HG03025 (cell line): ENCODE measurements at regions not wholly inside any gene's neighbourhood (a gene's known extent, or its start where the extent isn't known, plus 50 kb on each side); places are given as distances from the start of the nearest gene placed in this dataset.

ENCODE experiments used
- ATAC-seq: cut with Tn5 transposase; IDR thresholded peaks from one replicate; pipeline ENCODE4 v1.9.1; 2021; ENCODE audit warnings: mild to moderate bottlenecking, moderate library complexity; ENCODE audit not compliant: unreplicated experiment, low FRiP score

DNA sequence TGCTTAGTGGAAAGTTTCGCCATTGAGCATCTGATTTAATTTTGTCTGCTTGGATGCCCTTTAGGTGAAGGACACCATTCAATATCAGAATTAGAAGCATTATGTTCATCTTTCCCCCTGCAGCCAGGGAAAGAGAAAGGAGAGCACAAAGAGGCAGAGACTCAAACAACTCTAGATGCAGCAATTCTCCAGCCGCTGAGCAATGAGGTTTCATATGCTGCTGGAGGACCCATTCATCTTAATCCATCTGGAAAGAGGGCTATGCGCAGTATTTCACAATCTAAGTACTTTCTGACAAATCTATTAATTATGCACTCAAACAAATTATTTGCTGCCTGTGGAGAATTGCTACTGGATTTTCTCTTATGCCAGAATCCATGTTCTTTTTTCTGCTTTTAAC is 527.0 kb upstream of the TUSC1 start:
- ATAC-seq, result no peak

DNA sequence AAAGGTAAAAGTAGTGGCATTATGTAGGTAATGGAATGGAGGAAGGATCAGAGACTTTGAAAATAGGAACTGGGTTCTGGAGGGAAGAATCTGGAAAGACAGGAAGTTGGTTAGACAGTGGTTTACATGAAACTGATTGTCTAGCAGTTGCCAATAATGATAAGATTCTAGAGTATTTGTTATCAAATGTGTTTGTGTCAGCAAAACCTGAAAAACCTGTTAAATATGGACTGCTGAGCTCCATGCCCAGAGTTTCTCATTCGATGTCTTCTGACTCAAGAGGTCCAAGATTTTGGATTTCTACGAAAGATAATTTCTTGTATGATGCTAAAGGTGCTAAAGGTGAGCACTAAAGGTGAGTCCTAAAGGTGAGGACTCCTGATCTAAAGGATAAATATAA is 515.0 kb upstream of the TUSC1 start:
- ATAC-seq, result no peak

DNA sequence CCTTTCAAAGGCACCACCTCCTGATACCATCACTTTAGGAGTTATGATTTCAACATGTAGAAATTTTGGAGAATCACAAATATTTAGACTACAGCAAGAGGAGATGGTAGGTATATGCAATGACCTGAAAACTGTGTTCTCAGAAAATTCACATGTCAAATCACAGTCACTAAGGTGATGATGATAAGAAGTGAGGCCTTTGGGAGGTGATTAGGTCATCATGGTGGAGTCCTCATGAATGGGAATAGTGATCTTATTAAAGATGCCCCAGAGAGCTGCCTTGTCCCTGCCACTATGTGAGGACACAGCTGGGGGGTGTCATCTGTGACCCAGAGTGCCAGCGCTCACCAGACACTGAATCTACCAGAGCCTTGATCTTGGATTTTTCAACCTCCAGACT is 513.5 kb upstream of the TUSC1 start:
- no peak for ATAC-seq

DNA sequence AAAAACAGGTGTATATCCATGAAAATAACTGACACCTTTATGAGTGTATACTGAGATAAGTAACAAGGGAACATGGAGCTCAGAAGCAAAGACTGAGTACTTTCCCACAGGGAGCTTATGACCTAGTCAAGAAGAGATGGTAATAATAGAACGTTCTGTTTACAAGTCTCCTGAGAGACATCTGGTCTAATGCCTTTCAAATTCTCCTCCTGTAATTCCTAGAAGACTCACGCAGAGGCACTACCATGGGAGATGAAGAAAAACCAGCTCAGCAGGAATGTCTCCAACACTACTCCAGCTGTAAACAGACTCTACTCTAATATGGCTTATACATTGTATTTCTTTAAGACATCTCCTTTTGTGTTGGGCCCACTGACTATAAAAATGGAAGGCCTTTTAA is 503.6 kb upstream of the TUSC1 start:
- no peak for ATAC-seq

DNA sequence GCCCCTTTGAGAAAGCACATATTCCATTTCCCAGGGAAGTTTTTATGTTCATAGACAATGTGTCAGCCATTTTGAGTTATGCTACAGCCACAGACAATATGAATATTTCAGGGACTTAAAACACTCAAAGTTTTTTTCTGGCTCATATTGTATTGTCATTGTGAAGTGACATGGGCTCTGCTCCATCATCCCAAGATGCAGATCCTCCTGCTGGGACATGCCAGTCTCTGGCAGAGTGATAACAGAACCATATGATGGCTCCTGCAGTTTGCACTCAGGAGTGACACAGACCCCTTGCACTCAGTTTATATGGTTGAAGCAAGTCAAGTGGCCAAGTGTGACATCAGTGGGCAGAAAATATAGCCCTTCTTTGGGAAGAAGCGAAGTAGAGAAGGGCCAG is 498.4 kb upstream of the TUSC1 start:
- no peak for ATAC-seq

DNA sequence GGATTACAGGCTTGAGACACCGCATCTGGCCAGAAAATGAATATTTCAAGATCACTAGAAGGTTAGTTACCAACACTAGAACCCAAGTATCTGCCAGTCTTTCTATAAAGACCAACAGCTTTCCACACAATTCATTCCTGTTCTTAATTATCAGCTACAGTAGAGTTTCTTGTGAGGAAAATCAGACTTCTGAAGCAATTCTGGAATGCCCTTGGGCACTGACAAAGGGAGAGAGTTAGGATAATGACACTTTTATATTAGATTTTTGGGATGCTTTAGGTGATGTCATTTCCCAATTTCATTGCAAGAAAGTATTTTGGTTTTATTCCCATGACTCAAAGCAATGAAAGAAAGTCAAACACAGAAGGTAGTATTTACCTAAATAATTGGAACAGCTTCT is 497.0 kb upstream of the TUSC1 start:
- no peak for ATAC-seq

DNA sequence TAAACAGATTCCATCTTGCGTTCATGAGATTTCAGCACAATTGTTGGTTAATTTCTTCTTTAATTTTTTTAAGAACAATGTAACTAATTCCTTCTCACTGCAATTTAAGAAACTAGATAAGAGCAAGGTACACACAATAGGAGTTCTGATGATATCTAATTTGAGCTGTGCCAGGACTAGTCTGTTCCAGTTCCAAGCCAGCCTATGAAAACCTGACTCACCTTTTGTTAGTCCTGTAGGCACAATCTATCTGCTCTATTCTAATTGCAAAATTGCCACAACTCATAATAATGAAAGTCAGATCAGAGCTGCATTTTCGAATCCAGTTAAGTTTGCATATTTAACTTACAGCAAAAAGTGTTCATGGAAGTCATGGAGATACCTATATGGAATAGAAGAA is 494.1 kb upstream of the TUSC1 start:
- no peak for ATAC-seq

DNA sequence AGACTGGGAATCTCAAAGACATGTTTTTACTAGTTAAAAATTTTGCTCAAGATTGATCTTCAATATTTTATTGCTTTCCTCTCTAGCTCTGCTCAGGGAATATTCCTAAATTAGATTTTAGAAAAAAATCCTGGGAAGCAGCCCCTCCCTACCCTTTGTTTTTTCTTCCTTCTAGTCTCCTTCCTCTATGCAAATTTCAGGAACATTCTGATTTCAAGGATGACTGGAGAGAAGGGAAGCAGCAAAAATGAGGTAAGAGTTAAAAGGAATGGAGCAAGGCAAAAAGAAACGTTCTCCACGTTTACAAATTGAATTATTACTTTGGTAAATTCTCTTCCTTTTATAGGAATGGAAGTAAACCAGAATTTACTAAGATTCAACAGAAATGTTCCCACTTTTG is 493.4 kb upstream of the TUSC1 start:
- no peak for ATAC-seq

DNA sequence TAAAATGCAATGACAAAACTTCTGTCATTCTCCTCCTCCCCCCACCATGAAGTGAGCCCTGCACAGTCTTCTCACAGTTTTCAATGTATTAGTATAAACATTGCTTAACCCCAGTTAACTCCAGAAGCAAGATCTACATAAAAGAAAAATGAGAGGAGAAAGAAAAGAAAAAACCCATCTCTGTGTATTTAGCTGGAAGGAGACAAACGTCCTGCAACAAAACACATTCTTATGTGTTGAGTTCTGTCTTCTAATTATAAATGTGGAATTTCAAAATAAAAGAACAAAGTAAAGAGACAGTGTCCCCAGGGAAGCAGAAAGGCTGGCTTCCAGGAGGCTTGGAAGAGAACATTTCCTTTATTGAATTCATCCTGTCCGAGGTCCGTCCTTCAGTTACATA is 491.9 kb upstream of the TUSC1 start:
- no peak for ATAC-seq

DNA sequence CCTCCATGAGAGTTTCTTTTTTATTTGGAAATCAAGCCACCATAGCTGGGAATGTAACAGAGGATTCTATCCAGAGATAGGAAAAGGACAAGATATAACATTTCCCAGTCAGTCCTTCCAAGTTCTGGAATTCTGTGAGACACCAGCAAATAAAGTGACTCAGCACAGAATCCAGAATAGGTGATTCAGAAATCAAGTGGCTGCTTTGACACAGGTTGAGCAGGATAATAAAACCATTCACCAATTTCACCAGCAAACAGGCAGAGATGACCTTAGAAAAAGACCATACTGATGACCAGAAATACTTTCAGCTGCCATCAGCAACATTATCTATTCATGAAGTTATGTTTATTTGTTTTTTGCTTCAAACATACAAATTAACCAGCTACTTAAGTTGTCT is 491.5 kb upstream of the TUSC1 start:
- no peak for ATAC-seq

DNA sequence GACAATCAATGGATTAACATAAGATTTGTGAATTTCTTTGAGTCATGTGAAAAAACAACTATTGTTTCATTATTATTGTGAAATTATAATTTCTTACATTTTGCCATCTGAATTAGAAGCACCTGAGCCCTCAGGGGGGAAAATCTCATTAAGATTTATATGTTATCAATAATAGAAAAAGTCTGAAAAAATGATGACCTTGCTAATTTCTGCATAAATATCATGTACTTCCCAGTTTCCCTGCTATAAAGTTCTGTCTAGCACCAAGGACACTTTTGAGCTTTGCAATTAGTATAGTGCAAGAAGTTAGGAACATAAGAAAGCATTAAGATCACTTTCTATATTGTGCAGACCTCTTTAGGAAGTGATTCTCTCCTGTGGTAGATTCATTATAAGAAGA is 488.3 kb upstream of the TUSC1 start:
- no peak for ATAC-seq

DNA sequence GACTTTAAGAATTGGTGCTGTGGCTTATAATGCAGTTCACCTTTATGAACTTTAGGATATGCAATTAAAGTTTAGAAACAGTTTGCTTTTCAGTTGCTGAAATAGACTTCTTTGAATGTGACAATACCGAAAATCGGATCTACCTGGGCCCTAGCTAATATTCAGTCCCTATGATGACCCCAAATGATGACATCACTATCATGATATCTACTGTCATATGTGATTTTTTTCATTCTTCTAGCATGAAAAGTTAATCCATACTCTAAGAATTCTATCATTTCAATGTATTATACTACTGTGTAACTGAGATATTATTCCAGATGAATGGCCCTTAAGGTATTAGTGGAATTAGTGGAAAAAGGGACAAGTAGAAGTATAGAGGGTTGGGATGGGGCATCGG is 487.2 kb upstream of the TUSC1 start:
- ATAC-seq, result no peak

DNA sequence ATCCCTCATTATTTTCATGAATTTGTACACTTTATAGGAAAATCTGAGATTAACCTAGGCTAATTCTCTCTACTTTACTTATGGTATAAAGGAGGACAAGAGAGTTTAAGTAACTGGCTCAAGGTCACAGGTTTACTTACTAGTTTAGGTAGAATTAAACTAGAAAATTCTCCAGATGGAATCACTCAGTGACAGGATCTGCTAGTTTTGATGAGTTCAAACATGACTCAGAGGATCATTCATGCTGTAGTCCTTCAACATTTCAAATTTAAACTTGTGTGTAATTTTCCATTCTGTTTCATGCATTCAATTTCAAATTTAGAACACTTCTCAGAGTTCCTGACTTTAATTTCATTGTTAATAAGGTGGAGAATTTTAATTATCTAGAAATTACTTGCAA is 485.7 kb upstream of the TUSC1 start:
- ATAC-seq, result no peak

DNA sequence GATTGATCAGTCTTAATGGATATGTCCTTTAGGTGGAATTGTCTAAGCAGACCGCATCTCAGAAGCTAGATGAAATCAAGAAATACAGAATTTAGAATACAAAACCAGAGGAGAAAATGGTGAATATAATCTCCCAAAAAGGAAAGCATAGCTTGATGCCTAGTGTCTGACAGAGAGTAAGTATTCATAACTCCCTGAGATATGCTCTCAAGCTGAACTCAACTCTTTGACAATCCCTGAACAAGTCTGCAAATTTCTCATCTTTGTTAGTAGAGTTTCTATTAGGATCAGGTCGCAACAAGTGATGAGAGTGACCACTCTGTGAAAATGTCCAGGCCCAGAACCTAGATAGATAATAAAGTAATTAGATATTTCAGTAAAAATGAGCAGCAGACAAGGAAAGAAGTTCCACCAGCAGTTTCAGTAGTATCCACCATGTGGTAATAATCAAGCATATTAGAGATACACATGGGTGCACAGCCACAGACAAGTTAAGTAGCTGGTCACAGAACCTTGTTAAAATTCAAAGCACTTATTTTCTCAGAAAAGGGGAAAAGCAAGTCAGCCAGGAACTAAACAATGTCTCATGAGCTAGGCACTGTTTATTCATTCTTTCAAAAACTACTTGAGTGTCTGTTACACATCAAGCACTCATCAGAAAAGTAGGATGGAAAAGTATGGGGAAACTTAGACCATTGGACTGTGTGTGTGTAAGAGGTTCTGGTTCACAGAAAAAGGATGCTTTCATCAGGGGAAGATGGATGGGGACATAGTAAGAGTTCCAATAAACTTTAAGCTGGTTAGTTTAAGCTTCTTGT is 481.5 kb upstream of the TUSC1 start:
- no peak for ATAC-seq

DNA sequence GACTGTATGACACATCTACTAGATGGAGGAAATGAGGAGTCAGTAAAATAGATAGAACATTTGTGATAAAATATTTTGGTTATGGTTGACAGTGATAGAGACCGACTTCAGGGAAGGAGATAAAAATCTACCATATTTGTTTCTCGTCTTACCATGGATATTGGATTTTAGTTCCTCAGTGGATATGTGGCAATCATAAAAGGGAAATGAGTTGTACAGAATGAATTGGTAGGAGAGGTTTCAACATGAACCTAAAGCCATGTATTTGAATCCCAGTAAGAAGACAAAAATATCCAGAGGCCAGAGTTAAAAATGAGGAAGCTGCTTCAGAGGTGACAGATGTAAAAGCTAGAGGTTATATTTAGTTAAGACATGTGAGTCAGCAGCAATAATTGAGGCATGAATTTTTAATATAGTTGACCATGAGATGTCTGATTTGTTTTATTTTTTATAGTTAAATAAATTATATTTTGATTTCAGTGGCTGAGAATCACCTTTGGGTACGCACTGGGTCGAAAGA is 480.4 kb upstream of the TUSC1 start:
- ATAC-seq, result no peak

DNA sequence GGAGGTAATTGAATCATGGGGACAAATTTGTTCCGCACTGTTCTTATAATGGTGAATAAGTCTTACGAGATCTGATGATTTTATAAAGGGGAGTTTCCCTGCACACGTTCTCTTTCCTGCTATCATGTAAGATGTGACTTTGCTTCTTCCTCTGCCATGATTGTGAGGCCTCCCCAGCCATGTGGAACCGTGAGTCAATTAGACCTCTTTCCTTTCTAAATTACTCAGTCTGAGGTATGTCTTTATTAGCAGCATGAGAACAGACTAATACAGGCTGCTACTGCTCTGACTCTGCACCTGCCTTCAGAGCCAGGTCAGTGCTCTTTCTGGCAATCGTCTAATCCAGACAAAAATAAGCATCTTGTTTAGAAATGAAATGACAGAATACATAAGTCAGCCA is 479.2 kb upstream of the TUSC1 start:
- peak; percentile 69 for ATAC-seq

DNA sequence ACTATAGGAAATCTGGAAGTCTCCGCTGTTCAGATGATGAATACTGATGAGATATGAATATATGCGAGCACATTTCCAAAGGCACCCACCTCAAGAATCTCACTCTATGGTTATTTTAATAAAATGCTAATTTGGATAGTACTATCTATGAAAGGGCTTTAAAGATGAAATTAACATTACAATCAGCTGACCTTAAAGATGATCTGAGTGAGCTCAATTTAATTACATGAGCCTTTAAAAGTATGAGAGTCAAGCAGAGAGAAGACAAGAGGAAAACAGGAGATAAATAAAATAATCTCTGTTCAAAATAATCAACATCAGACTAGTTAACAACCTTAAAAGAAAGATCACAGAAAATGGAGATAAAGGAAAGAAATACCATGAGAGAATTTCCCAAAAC is 474.1 kb upstream of the TUSC1 start:
- ATAC-seq, result no peak

DNA sequence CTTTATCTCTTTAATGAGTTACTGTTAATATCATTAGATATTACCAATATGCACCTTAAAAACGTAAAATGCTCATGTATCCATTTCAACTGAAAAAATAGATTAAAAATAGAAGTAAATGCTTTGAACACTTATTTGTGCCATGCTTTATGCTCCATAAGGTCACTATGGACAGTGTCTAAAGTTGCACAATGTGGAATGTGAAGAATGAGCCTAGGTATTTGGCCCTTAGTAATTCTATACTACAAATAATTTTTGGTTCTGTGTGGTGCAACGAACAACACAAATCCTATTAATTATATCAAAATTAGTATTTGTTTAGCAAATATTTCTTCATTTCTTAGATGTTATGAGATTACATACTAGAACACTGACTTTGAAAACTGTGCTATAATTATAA is 469.9 kb upstream of the TUSC1 start:
- ATAC-seq, result no peak

DNA sequence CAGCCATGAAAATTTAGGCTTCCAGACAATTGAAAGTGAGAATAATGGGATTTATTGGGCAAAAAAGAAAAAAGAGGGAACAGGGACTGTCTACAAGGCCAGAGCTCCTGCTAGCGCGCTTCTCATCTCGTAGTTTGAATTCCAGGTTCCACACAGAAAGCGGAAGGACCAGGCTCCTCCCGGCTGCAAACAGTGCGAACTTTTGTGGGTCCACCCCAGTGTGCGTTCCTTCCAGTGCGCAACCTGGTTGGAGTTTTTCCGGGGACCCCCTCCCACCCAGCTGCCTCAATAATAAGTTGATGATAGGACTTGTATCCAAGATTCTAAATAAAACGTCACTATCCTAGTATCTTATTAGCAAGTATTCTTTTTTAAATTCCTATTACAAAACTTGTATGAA is 467.7 kb upstream of the TUSC1 start:
- ATAC-seq, result no peak

DNA sequence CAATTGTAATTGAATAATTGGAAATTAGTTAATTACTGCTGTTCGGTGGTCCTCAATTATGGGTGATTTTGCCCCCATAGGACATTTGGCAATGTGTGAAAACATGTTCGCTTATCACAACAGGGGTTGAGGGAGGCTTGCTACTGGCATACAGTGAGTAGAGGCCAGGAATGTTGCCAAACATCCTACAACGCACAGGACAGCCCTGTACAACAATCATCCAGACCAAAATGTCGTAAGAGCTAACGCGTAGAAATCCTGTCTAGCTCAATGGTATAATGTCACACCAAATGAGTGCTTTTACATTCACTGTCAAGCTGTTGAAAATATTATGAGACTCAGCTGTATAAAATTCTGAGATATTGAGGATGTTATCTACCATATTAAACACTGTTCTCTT is 464.4 kb upstream of the TUSC1 start:
- no peak for ATAC-seq

DNA sequence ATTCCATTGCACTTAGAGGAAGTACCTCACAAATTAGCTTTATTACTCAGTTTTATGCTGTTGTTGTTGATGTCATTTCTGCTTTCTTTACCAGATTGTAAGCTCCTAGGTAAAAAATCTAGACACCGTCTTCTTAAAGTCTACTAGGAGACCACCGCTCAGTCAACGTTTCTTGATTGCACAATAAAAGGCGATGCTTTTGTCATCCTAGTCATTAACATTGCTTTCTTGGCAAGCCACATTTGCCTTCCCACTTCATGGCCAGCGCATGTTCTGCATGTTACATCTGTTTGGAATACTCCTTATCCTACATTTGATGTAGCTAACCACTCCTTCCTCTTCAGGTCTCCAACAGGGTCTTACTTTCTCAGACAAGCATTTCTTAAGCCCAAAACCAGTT is 464.0 kb upstream of the TUSC1 start:
- no peak for ATAC-seq

DNA sequence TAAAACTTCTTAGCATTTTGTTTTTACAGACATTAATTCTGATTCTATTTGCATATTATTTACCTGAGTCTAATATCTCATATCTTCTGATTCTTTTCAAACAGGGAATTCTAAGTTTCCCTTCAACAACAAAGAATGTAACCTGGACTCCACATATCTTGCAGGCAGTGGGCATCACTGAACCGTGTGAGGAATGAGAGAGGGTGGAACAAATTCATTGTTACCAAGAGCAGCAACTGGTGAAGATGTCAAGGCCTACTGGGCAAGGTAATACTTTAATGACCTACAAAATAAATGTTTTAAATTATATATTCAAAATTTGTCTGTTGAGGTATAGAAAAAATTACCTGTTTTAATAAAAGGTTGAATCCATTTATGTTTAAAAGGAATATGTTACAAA is 455.3 kb upstream of the TUSC1 start:
- ATAC-seq, result no peak
